A549 (cell line): ENCODE measurements at regions not wholly inside any gene's neighbourhood (a gene's known extent, or its start where the extent isn't known, plus 50 kb on each side); places are given as distances from the start of the nearest gene placed in this dataset.

Source experiments
- CTCF ChIP-seq: fragments of >200 bp; sonication (Bioruptor Twin); formaldehyde crosslinking; IDR thresholded peaks from 3 replicates; pipeline ENCODE4 v1.5.1; 2016
- PHF8 ChIP-seq: fragments of 200-600 bp; sonication (generic); IDR thresholded peaks from 2 replicates; pipeline ENCODE4 v1.6.1; 2016; ENCODE audit warnings: low read depth, mild to moderate bottlenecking, antibody characterized with exemption, moderate library complexity, borderline replicate concordance
- POLR2A ChIP-seq: IDR thresholded peaks from 2 replicates; pipeline ENCODE4 v1.6.1; 2012; ENCODE audit warnings: mild to moderate bottlenecking, low read length
- SMC3 ChIP-seq: fragments of >200 bp; sonication (Bioruptor Twin); formaldehyde crosslinking; IDR thresholded peaks from 3 replicates; pipeline ENCODE4 v1.6.1; 2018; ENCODE audit warnings: inconsistent platforms
- TF ChIP-seq, protein P1 (sequence below): fragments of 250-450 bp; sonication (Bioruptor Pico); IDR thresholded peaks from 2 replicates; pipeline ENCODE4 v1.5.0; 2021; ENCODE audit warnings: mild to moderate bottlenecking, moderate library complexity, borderline replicate concordance
- TF ChIP-seq, protein P2 (sequence below): IDR thresholded peaks from 2 replicates; pipeline ENCODE4 v1.6.1; 2012

DNA sequence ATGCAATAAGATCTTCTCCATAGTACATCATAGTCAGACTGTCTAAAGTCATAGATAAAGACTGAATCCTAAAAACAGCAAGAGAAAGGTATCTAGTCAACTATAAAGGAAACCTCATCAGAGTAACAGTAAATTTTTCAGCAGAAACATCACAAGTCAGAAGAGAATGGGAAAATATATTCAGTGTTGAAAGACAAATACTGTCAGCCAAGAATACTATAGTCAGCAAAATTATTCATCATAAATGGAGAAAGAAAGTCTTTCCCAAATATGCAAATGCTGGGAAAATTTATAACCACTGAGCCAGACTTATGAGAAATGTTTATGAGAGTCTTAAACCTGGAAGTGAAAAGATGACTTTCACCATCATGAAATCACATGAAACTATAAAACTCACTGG, 136.7 kb downstream of the KDR start:
- no peak for TF ChIP-seq CTCF
- no peak for TF ChIP-seq SMC3
- TF ChIP-seq, protein P1, sequence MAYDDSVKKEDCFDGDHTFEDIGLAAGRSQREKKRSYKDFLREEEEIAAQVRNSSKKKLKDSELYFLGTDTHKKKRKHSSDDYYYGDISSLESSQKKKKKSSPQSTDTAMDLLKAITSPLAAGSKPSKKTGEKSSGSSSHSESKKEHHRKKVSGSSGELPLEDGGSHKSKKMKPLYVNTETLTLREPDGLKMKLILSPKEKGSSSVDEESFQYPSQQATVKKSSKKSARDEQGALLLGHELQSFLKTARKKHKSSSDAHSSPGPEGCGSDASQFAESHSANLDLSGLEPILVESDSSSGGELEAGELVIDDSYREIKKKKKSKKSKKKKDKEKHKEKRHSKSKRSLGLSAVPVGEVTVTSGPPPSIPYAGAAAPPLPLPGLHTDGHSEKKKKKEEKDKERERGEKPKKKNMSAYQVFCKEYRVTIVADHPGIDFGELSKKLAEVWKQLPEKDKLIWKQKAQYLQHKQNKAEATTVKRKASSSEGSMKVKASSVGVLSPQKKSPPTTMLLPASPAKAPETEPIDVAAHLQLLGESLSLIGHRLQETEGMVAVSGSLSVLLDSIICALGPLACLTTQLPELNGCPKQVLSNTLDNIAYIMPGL, result no peak
- no peak for TF ChIP-seq POLR2A
- TF ChIP-seq PHF8, result no peak
- TF ChIP-seq, protein P2, sequence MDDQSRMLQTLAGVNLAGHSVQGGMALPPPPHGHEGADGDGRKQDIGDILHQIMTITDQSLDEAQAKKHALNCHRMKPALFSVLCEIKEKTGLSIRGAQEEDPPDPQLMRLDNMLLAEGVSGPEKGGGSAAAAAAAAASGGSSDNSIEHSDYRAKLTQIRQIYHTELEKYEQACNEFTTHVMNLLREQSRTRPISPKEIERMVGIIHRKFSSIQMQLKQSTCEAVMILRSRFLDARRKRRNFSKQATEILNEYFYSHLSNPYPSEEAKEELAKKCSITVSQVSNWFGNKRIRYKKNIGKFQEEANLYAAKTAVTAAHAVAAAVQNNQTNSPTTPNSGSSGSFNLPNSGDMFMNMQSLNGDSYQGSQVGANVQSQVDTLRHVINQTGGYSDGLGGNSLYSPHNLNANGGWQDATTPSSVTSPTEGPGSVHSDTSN, result no peak
